Esophagus (tissue), 2 donors: ENCODE measurements at regions not wholly inside any gene's neighbourhood (a gene's known extent, or its start where the extent isn't known, plus 50 kb on each side); places are given as distances from the start of the nearest gene placed in this dataset.

ENCODE experiments used
- H3K27ac ChIP-seq, 2 donors: one replicate each; pipeline ENCODE4 v1.5.1; 2013; ENCODE audit warnings: low read depth in 2 of 2, mild to moderate bottlenecking in 2 of 2, inconsistent platforms in 1 of 2, low read length in 1 of 2, moderate library complexity in 1 of 2
- H3K27me3 ChIP-seq, 2 donors: one replicate each; pipeline ENCODE4 v1.6.1; 2013; ENCODE audit warnings: low read length in 2 of 2, control low read depth in 1 of 2, mild to moderate bottlenecking in 1 of 2; ENCODE audit not compliant: insufficient read depth in 2 of 2, control insufficient read depth in 1 of 2
- H3K36me3 ChIP-seq, 2 donors: one replicate each; pipeline ENCODE4 v1.6.1; 2013; ENCODE audit warnings: low read length in 1 of 2; ENCODE audit not compliant: control insufficient read depth in 2 of 2, insufficient read depth in 2 of 2
- H3K4me1 ChIP-seq, 2 donors: one replicate each; pipeline ENCODE4 v1.6.1; 2013; ENCODE audit warnings: low read length in 1 of 2; ENCODE audit not compliant: control insufficient read depth in 2 of 2, insufficient read depth in 2 of 2
- H3K4me3 ChIP-seq, 2 donors: one replicate each; pipeline ENCODE4 v1.5.1; 2013; ENCODE audit warnings: low read length in 2 of 2, mild to moderate bottlenecking in 2 of 2, low read depth in 1 of 2, moderate library complexity in 1 of 2
- H3K9me3 ChIP-seq, 2 donors: one replicate each; pipeline ENCODE4 v1.6.1; 2013; ENCODE audit warnings: mild to moderate bottlenecking in 2 of 2, low read depth in 1 of 2, low read length in 1 of 2, moderate library complexity in 1 of 2; ENCODE audit not compliant: control insufficient read depth in 2 of 2, insufficient read depth in 1 of 2
- WGBS, 2 donors: extraction: QIAGEN DNeasy Blood & Tissue Kit; methylation state at CpG; one replicate each; pipeline ENCODE4 v1.1.7; 2013; 5-methylcytosine and 5-hydroxymethylcytosine counted together
- donor health status: healthy with polysubstance abuse.
- donor health status: Bipolar disorder and iron deficiency.

DNA sequence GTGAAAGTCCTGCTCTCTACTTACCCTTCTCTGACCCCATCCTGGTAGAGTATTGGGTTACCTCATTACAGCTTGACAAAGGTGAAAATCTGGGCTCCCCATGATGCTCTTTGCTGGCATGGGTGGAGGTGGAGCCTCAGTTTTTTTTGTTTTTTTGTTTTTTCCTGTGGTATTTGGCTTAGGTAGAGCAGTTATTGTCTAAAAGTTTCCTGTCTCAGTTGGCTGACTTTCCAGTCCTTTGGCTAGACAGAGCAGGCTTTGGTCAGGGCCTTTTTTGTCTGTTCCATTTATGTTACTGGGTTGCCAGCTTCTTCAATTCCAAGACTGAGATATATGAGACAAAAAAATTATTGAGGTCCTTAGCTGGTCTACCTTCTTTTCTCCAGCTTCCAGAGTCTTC, 163.4 kb downstream of the GALC start:
- Histone ChIP-seq H3K4me1 (no peaks in the 10 kb centered on the region), H3K27ac (no peak overlapping the region), H3K36me3 (no peaks in the 10 kb centered on the region), H3K9me3 (no peaks in the 10 kb centered on the region), H3K27me3 (no peaks in the 10 kb centered on the region), H3K4me3 (no peak overlapping the region)

DNA sequence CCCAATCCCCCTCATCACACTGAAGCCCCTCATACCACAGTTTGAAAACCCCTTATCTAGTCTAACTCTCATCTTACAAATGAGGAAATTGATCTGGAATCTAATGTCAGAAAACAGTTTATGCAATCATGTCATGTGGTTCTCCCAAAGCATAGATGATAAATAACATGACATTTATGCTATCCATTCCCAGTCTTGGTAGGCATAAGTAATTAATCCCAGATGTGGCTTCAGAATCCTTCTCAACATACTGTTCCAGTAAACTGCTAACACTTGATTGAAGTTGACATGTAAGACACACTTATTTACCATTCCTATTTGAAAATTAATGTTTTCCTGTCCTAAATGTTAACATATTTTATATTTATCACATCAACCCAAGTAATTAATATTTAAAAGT, 168.7 kb downstream of the GALC start:
- no peaks in the 10 kb centered on the region for H3K27me3 ChIP-seq
- no peaks in the 10 kb centered on the region for H3K36me3 ChIP-seq

DNA sequence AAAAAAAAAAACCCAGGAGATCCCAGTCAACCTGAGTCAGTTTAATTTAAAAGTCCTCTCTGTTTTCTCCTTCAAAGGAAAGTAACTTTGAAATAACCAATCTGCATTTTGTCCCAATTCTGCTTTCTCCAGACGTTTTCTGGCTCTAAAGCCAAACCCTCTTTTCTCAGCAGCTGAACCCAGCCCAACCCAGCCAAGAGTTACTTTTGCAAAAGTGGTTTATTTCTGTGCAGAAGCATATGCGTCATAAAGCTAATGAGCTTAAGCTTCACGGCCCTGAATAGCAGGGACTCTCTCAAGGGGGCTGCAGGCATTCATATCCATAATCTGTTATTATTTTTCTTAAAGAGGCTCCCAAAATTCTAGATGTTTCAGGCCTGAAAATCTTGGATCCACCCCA, 176.6 kb downstream of the GALC start:
- H3K27ac ChIP-seq, result no peak overlapping the region
- H3K36me3 ChIP-seq, result no peaks in the 10 kb centered on the region
- H3K4me3 ChIP-seq, result no peak overlapping the region
- H3K9me3 ChIP-seq, result no peaks in the 10 kb centered on the region
- WGBS, 2 donors, result 63 to 65% methylated on average over 3 of the region's 3 CpGs
- no peaks in the 10 kb centered on the region for H3K27me3 ChIP-seq
- no peaks in the 10 kb centered on the region for H3K4me1 ChIP-seq

More for the DNA sequence above, 168.7 kb downstream of the GALC start:
- Histone ChIP-seq H3K27ac (no peak overlapping the region), H3K4me3 (no peak overlapping the region), H3K9me3 (no peaks in the 10 kb centered on the region), H3K4me1 (no peaks in the 10 kb centered on the region)

DNA sequence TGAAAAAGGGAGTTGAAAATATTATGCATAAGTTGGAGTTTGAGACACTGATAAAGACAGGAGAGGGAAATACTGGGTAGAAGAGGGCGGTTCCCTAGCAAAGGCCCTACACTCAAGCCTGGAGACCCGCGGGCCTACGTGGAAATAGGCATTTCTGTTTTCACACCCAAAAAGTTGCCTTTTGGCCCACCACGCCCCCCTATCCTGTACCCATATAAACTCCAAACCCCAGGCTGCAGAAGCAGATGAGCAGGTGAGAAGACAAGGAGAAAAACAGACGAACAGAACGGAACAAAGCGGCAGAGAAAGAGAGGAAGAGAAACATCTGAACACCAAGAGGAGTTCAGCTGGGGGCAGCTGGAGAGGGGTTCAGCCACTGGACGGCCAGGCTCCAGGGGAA, 177.9 kb downstream of the GALC start:
- Histone ChIP-seq H3K4me1 (no peaks in the 10 kb centered on the region), H3K4me3 (no peak overlapping the region), H3K9me3 (no peaks in the 10 kb centered on the region), H3K27me3 (no peaks in the 10 kb centered on the region), H3K36me3 (no peaks in the 10 kb centered on the region), H3K27ac (no peak overlapping the region)
- WGBS, 2 donors, result 75 to 88% methylated on average over 9 of the region's 9 CpGs

DNA sequence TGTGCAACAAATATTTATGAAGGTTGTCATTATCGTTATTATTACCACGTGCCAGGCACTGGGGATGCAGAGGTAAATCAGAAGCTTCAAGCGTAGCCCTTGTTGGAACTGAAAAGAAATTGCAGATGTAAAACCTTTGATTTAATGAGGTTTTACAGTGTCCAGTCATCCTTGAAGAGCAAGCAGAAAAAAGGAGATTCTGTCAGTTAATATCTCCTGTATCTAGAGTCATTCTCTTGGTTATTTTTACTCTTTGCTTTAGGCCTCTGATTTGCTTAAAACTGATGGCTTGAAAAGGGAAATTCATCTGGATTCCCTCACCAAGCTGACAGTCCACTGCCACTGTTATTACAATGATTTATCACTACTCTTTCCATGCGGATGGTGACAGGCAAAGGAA, 179.3 kb downstream of the GALC start:
- Histone ChIP-seq H3K27ac (no peak overlapping the region), H3K36me3 (no peaks in the 10 kb centered on the region), H3K9me3 (no peaks in the 10 kb centered on the region), H3K4me3 (no peak overlapping the region), H3K27me3 (no peaks in the 10 kb centered on the region), H3K4me1 (no peaks in the 10 kb centered on the region)
- 69 to 84% methylated on average over 4 of the region's 4 CpGs for WGBS, 2 donors

DNA sequence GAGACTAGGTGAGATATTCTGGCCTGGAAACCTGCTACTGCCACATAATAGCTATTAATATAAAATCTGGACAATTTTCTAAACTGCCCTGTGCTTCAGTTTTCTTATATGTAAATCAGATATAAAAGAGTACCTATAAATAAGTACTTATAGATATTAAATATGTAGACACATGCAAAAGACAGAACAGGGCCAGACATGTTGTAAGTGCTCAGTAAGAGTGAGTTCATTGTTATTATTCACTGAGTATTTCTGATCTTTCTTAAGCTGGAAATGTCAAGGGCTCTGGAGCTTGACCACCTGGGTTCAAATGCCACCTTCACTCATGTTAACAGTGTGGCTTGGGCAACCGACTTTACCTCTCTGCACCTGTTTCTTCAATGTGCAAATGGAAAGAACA, 179.8 kb downstream of the GALC start:
- H3K4me1 ChIP-seq, result no peaks in the 10 kb centered on the region
- 54 to 83% methylated on average over 1 of the region's 1 CpG for WGBS, 2 donors

DNA sequence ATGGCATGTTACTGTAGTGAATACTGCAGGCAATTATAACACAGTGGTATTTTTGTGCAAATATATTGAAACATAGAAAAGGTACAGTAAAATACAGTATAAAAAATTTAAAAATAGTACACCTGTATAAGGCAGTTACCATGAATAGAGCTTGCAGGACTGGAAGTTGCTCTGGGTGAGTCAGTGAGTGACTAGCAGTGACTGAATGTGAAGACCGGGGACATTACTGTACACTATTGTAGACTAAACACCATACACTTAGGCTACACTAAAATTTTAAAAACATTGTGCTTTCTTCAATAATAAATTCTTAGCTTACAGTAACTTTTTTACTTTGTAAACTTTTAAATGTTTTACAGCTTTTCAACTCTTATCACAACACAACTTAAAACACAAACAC, 181.7 kb downstream of the GALC start:
- H3K9me3 ChIP-seq, result no peaks in the 10 kb centered on the region
- no peaks in the 10 kb centered on the region for H3K36me3 ChIP-seq
- no peak overlapping the region for H3K4me3 ChIP-seq
- no peaks in the 10 kb centered on the region for H3K4me1 ChIP-seq
- 86 to 96% methylated on average over 1 of the region's 1 CpG for WGBS, 2 donors
- H3K27ac ChIP-seq, result no peak overlapping the region
- H3K27me3 ChIP-seq, result no peaks in the 10 kb centered on the region

More for the DNA sequence above, 179.8 kb downstream of the GALC start:
- no peak overlapping the region for H3K4me3 ChIP-seq
- no peaks in the 10 kb centered on the region for H3K27me3 ChIP-seq
- H3K27ac ChIP-seq, result no peak overlapping the region
- no peaks in the 10 kb centered on the region for H3K36me3 ChIP-seq
- H3K9me3 ChIP-seq, result no peaks in the 10 kb centered on the region

DNA sequence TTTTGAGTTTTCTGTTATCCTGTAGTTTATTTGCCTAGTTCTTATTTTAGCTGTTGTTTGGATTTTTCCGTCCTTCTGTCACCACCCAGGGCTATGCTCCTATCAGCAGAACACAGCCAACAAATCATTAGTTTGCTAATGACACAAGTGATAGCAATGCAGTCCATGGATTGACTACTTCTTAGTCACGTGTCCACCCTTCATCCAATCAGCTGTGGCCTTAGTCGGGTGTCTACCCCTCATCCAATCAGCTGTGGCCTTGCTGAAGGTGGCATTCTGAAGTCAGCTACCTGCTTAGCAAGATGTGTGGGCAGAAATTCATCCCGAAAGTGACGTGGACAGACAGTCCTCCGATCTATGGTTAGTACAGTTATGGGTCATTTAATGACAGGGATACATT, 182.3 kb downstream of the GALC start:
- no peak overlapping the region for H3K27ac ChIP-seq
- no peaks in the 10 kb centered on the region for H3K4me1 ChIP-seq
- no peaks in the 10 kb centered on the region for H3K36me3 ChIP-seq
- H3K27me3 ChIP-seq, result no peaks in the 10 kb centered on the region
- H3K9me3 ChIP-seq, result no peaks in the 10 kb centered on the region
- 78 to 85% methylated on average over 6 of the region's 6 CpGs for WGBS, 2 donors
- H3K4me3 ChIP-seq, result no peak overlapping the region

DNA sequence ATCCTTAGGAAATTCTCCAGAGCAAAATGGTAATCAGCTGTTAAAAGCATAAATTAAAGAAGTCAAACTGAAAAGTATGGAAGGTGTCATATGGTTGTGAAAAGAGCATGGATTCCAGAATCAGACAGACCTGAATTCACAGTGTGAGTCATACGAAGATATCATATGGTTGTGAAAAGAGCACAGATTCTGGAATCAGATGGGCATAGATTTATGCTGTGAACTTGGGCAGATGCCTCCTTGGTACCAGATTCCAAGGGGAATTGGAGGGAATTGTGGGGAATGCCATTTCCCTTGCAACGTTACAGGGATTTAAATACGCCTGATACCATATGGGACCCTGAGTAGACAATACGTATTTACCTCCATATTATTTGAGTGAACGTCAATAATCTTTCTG, 183.7 kb downstream of the GALC start:
- no peaks in the 10 kb centered on the region for H3K4me1 ChIP-seq
- H3K27ac ChIP-seq, result no peak overlapping the region
- no peaks in the 10 kb centered on the region for H3K36me3 ChIP-seq
- H3K4me3 ChIP-seq, result no peak overlapping the region
- WGBS, 2 donors, result 76 to 83% methylated on average over 5 of the region's 5 CpGs
- no peaks in the 10 kb centered on the region for H3K27me3 ChIP-seq
- no peaks in the 10 kb centered on the region for H3K9me3 ChIP-seq

DNA sequence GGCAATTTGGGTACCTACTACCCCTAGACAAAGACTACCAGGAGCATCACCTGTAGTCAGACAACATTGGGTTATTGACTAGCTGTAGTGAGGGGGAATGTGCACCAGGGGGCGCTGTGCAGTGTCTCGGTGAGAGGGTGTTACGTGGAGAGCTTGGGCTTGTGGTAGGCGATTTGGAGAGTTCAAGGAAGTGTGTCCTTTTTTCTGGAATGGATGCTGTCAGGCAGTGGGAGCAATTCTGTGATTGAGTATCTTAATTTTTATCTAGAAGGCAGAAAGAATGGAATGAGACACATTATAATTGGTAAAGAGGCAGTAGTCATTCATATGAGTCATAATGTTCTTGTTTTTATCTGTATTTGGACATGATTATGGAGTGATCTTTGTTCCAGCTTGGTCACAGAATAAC, 187.7 kb downstream of the GALC start:
- 12 to 13% methylated on average over 4 of the region's 4 CpGs for WGBS, 2 donors
- no peaks in the 10 kb centered on the region for H3K9me3 ChIP-seq
- no peaks in the 10 kb centered on the region for H3K4me1 ChIP-seq
- no peak overlapping the region for H3K27ac ChIP-seq
- no peak overlapping the region for H3K4me3 ChIP-seq
- no peaks in the 10 kb centered on the region for H3K36me3 ChIP-seq
- H3K27me3 ChIP-seq, result no peaks in the 10 kb centered on the region
